GM21447 (cell line): ENCODE measurements at regions not wholly inside any gene's neighbourhood (a gene's known extent, or its start where the extent isn't known, plus 50 kb on each side); places are given as distances from the start of the nearest gene placed in this dataset.

Experiments
- ATAC-seq: cut with Tn5 transposase; IDR thresholded peaks from one replicate; pipeline ENCODE4 v1.9.1; 2021; ENCODE audit not compliant: unreplicated experiment

- ATAC-seq, result no peak
Observed at GRCh38 chr2:105573910-105574655, 170.6 kb upstream of the NCK2 start.

DNA sequence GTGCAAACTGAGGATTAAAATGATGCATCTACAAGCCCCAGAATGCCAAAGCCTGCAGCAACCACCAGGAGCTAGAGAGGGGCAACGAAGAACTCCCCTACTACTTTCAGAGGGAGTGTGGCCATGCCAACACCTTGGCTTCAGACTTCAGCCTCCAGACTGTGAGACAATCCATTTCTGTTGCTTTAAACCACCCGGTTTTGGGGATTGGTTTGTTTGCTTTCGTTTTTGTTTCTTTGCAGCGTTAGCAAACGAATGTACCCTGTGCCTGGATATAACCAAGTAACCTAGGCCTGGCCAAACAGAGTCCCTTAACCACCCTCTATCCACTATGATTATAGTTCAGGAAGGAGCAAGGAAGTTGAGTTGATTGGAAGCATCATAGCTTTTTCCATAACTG, 171.2 kb upstream of the NCK2 start:
- no peak for ATAC-seq

- ATAC-seq, result no peak
Observed at GRCh38 chr2:105571445-105571987, 172.7 kb upstream of the FHL2 start.

GRCh38 chr2:105570757-105571156, 171.9 kb upstream of the FHL2 start:
- ATAC-seq, result no peak

DNA sequence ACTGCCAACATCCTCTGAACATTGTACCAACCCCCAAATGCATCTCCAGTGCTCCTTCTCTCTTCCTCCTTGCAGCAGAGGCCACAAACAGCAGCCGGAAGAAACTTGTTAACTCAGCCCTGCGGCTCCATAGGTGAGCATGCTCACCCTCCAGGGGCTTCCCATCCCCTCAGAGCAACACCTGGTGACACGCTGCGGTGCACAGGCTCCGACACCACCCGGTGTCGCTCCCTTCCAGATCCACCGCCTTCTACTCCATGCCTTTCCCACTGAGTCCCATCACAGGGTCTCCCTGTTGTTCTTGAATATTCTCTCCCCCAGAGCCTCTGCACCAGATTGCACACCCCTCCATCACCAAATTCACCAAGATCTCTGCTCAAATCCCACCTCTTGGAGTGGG, 171.5 kb upstream of the FHL2 start:
- no peak for ATAC-seq

- ATAC-seq, result no peak
Observed at GRCh38 chr2:105569606-105570005, 170.8 kb upstream of the FHL2 start.

- ATAC-seq, result no peak
Observed at GRCh38 chr2:105567996-105568494, 169.2 kb upstream of the FHL2 start.

DNA sequence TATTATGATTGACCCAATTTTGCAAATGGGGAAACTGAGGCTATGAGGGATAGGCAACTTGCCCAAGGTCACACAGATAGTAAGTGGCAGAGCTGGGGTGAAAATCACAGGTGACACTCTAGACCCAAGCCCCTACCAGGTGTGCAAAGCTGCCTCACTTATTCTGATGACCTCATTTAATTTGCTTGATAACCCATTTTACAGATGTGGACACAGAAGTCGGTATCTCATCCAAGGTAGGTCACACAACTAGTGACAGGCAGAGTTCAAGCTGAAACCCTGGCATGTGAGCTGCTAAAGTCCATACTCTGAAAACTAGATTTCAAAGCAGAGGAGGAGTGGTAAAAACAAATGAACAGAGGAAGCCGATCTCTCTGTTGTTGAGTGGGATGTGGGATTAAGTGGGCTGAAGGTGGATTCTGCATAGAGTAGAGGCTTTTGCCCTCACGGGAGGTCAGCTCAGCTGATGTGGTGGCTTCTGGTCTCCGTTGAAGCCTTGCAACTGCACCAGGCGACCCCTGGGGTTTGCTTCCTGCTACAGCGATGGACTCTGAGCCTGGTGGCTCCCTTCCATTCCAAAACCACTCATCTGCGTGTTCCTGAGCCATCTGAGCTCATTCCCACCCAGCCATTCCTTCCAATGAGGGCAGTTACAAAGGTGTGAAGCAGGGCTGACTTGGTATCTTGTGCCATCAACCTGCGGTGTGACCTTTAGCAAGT, 164.3 kb upstream of the FHL2 start:
- no peak for ATAC-seq

DNA sequence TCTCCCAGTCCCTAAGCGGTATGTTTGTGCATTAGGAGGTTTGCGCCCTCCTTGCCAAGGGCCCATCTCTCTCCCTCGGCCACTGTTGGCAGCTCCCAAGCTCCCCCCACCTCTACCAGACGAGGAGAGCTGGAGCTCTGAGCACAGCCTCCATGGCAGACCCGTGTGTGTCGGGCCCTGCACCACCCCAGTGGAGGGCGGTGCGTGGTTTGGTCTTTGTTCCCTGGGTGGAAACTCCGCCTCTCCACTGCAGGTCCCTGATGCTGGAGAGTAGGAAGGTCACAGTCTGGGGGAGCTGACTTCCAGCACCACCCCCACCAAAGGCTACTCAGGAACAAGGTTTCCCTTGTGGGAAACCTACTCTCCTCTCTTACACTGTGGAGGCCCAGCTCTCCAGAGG, 162.6 kb upstream of the FHL2 start:
- no peak for ATAC-seq

DNA sequence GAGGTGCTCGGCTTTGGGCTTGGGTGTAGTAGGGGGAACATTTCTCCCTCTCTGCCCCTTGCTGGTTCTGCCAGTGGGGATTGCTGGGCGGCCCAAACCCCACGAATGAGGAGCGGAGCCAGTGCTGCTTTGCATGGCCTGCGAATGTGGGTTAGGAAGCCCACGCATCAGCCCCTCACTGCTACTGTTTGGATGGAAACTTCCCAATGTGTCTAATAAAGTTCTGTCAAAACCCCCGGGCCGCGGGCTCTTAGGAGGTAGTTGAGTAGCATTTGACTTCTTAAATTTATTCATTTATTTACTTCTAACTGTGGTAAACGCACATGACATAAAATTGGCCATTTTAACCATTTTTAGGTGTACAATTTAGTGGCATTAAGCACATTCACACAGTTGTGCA, 161.3 kb upstream of the FHL2 start:
- ATAC-seq, result no peak

DNA sequence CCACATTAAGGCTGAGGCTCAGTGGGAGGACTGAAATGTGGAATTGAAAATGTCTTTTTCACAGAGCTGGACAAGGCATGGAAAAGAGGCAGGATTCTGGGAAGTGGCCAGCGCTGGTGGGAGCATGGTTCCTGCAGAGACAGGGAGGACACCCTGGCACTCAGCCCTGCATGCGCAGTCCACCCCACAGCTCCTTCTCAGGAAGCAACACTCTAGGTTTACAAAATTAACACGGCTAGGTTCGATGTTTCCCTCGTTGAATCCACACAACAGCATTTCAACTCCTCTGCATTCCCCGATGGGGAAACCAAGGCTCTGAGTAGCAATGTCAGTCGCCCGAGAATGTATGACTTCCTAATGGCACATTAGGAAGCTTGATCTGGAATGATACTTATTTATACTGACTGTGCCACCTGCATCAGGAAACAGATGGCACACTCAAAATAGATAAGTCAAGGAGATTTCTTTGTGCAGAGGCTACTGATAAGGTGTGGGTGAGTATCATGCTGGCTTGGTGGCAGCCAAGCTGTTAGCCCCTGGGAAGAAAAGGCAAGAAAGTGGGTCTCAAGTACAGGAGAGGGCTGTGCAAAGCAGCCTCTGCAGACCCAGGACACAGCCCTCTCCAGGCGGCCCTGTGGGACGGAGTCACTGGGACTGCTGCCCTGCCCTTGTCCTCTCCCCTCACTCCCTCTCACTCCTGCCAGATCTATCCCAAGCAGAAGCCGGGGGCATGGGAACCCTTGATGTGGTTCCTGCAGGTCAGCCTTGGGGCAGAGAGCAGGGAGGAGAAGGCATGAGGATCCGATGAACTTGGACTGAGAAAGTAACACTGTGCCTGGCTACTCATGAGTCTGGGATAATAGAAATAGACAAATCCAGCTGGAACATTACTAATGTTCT, 158.4 kb upstream of the FHL2 start:
- no peak for ATAC-seq

- ATAC-seq, result no peak
Observed at GRCh38 chr2:105556366-105556765, 157.5 kb upstream of the FHL2 start.

DNA sequence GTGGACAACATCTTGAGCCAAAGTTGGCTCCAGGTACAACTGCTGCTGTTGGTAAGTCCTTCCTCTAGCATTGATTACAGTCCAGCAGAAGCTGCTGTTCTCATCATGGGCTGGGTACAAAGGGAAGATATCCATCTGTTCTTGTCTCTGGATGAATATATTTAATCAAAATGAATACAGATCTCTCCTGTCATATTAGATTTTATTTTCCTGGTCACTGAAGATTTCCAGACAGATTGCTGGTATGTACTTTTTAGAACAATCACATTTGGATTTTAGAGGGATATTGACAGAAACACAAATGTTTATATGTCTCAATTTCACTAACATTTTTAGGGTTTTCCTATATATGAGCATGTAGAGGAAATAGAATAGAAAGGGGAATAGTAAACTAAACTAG, 155.4 kb upstream of the FHL2 start:
- no peak for ATAC-seq

GRCh38 chr2:105553538-105554196, 154.8 kb upstream of the FHL2 start:
- ATAC-seq, result no peak

- no peak for ATAC-seq
Observed at GRCh38 chr2:105546628-105546974, 147.8 kb upstream of the FHL2 start.

- ATAC-seq, result no peak
Observed at GRCh38 chr2:105545730-105546627, 147.1 kb upstream of the FHL2 start.

- ATAC-seq, result no peak
Observed at GRCh38 chr2:105544591-105545377, 145.9 kb upstream of the FHL2 start.

GRCh38 chr2:105541189-105542050, 142.6 kb upstream of the FHL2 start:
- ATAC-seq, result no peak
